NOMO-1 treated with DMSO at 0.1 percent for 48 hours (cell line): ENCODE measurements at regions not wholly inside any gene's neighbourhood (a gene's known extent, or its start where the extent isn't known, plus 50 kb on each side); places are given as distances from the start of the nearest gene placed in this dataset.
"Not testable (repeated sequence)": the region's sequence is repeated elsewhere in the genome, so short reads cannot be mapped to it uniquely, and the experiment has no call there.

Source experiments
- DNase-seq: peaks from one replicate; lab custom pipeline; 2025; ENCODE audit not compliant: unreplicated experiment; lab: John Stamatoyannopoulos, UW

GRCh38 chr14:29982171-29982570 is 54.5 kb upstream of the PRKD1 start:
- no peak for DNase-seq

- DNase-seq, result no peak
Observed at GRCh38 chr14:29982993-29983392, 55.3 kb upstream of the PRKD1 start.

- not testable (repeated sequence) for DNase-seq
Observed at GRCh38 chr14:29990344-29990857, 62.8 kb upstream of the PRKD1 start.

- no peak for DNase-seq
Observed at GRCh38 chr14:29990993-29991392, 63.3 kb upstream of the PRKD1 start.

- DNase-seq, result no peak
Observed at GRCh38 chr14:29993143-29993542, 65.5 kb upstream of the PRKD1 start.

- no peak for DNase-seq
Observed at GRCh38 chr14:29999013-29999539, 71.4 kb upstream of the PRKD1 start.

- no peak for DNase-seq
Observed at GRCh38 chr14:30002859-30003258, 75.2 kb upstream of the PRKD1 start.

- peak; percentile 4 for DNase-seq
Observed at GRCh38 chr14:30005114-30005808, 77.6 kb upstream of the PRKD1 start.

GRCh38 chr14:30006695-30007094 is 79.0 kb upstream of the PRKD1 start:
- DNase-seq, result no peak

GRCh38 chr14:30015489-30015888 is 87.8 kb upstream of the PRKD1 start:
- DNase-seq, result no peak

GRCh38 chr14:30016002-30016401 is 88.4 kb upstream of the PRKD1 start:
- no peak for DNase-seq

- no peak for DNase-seq
Observed at GRCh38 chr14:30017370-30017993, 89.8 kb upstream of the PRKD1 start.

- no peak for DNase-seq
Observed at GRCh38 chr14:30020271-30020670, 92.6 kb upstream of the PRKD1 start.

- DNase-seq, result no peak
Observed at GRCh38 chr14:30020687-30021086, 93.0 kb upstream of the PRKD1 start.

GRCh38 chr14:30023350-30023749 is 95.7 kb upstream of the PRKD1 start:
- not testable (repeated sequence) for DNase-seq

- DNase-seq, result no peak
Observed at GRCh38 chr14:30034152-30034551, 106.5 kb upstream of the PRKD1 start.

- no peak for DNase-seq
Observed at GRCh38 chr14:30035361-30035760, 107.7 kb upstream of the PRKD1 start.

- DNase-seq, result no peak
Observed at GRCh38 chr14:30045720-30046119, 118.1 kb upstream of the PRKD1 start.

GRCh38 chr14:30053103-30053502 is 125.5 kb upstream of the PRKD1 start:
- DNase-seq, result no peak

- DNase-seq, result no peak
Observed at GRCh38 chr14:30054201-30054600, 126.6 kb upstream of the PRKD1 start.

GRCh38 chr14:30058401-30058800 is 130.8 kb upstream of the PRKD1 start:
- DNase-seq, result no peak

GRCh38 chr14:30063746-30064145 is 136.1 kb upstream of the PRKD1 start:
- DNase-seq, result no peak
